HepG2 (cell line): ENCODE measurements at regions not wholly inside any gene's neighbourhood (a gene's known extent, or its start where the extent isn't known, plus 50 kb on each side); places are given as distances from the start of the nearest gene placed in this dataset.

Experiments
- CENPT ChIP-seq: sonication (generic); formaldehyde crosslinking; IDR thresholded peaks from 2 replicates; pipeline ENCODE4 v1.8.0; 2022; ENCODE audit warnings: low read depth, mild to moderate bottlenecking, moderate library complexity, missing genetic modification reagents
- NCOA1 ChIP-seq: sonication (generic); formaldehyde crosslinking; IDR thresholded peaks from 2 replicates; pipeline ENCODE4 v1.9.0; 2021; ENCODE audit warnings: missing genetic modification reagents
- PCBP1 ChIP-seq: fragments of 200-400 bp; formaldehyde crosslinking; IDR thresholded peaks from 2 replicates; pipeline ENCODE4 v1.6.1; 2017; ENCODE audit warnings: mild to moderate bottlenecking, low read depth, low read length, borderline replicate concordance
- SALL2 ChIP-seq: sonication (generic); formaldehyde crosslinking; IDR thresholded peaks from 2 replicates; pipeline ENCODE4 v1.8.1; 2023; ENCODE audit warnings: mild to moderate bottlenecking, missing genetic modification reagents, inconsistent platforms
- SCMH1 ChIP-seq: sonication (generic); formaldehyde crosslinking; IDR thresholded peaks from 2 replicates; pipeline ENCODE4 v1.9.0; 2021; ENCODE audit warnings: missing genetic modification reagents, mild to moderate bottlenecking, borderline replicate concordance
- SMAD9 ChIP-seq: sonication (generic); formaldehyde crosslinking; IDR thresholded peaks from 2 replicates; pipeline ENCODE4 v1.5.1; 2020; ENCODE audit warnings: mild to moderate bottlenecking, missing genetic modification reagents
- ZNF20 ChIP-seq: sonication (generic); formaldehyde crosslinking; IDR thresholded peaks from 2 replicates; pipeline ENCODE4 v1.4.0; 2020; ENCODE audit warnings: mild to moderate bottlenecking, moderate library complexity, missing genetic modification reagents
- ZNF446 ChIP-seq: sonication (generic); formaldehyde crosslinking; IDR thresholded peaks from 2 replicates; pipeline ENCODE4 v1.5.0; 2020; ENCODE audit warnings: mild to moderate bottlenecking, missing genetic modification reagents
- ZSCAN20 ChIP-seq: sonication (generic); formaldehyde crosslinking; IDR thresholded peaks from 2 replicates; pipeline ENCODE4 v1.4.0; 2020; ENCODE audit warnings: missing genetic modification reagents, mild to moderate bottlenecking, borderline replicate concordance
- ZSCAN30 ChIP-seq: sonication (generic); formaldehyde crosslinking; IDR thresholded peaks from 2 replicates; pipeline ENCODE4 v1.5.0; 2020; ENCODE audit warnings: mild to moderate bottlenecking, missing genetic modification reagents
- TF ChIP-seq, protein P1 (sequence below): sonication (generic); formaldehyde crosslinking; IDR thresholded peaks from 2 replicates; pipeline ENCODE4 v1.4.0; 2020; ENCODE audit warnings: missing genetic modification reagents
- TF ChIP-seq, protein P2 (sequence below): sonication (generic); formaldehyde crosslinking; IDR thresholded peaks from 2 replicates; pipeline ENCODE4 v1.5.0; 2020; ENCODE audit warnings: mild to moderate bottlenecking, missing genetic modification reagents, borderline replicate concordance

DNA sequence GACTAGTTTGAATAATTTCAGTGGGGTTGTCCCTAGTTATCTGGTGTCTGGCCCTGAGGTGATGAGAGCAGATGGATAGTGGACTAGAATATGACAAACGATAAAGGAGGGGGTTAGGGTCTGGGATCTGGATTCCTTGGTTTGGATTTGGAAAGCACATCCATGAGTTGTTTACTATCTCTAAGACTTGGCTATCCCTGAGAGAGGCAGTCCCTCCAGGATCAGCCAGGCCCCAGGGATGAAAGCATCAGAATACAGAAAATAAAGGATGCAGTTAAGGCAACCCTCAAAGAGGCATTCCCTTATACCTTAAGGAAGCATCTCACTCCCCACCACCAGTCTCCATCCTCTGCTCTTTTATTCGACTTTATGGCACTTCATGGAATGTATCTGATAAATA is 230.7 kb downstream of the NHLRC3 start (continued):
- TF ChIP-seq ZNF446 (CRISPR knock-in tag) (no peak), ZSCAN30 (CRISPR knock-in tag) (no peak), CENPT (no peak), PCBP1 (no peak), SCMH1 (no peak), SALL2 (CRISPR knock-in tag) (no peak), SMAD9 (no peak), ZNF20 (no peak), NCOA1 (CRISPR knock-in tag) (no peak), ZSCAN20 (CRISPR knock-in tag) (no peak)
- TF ChIP-seq, protein P1, sequence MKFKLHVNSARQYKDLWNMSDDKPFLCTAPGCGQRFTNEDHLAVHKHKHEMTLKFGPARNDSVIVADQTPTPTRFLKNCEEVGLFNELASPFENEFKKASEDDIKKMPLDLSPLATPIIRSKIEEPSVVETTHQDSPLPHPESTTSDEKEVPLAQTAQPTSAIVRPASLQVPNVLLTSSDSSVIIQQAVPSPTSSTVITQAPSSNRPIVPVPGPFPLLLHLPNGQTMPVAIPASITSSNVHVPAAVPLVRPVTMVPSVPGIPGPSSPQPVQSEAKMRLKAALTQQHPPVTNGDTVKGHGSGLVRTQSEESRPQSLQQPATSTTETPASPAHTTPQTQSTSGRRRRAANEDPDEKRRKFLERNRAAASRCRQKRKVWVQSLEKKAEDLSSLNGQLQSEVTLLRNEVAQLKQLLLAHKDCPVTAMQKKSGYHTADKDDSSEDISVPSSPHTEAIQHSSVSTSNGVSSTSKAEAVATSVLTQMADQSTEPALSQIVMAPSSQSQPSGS (CRISPR knock-in tag) = no peak
- TF ChIP-seq, protein P2, sequence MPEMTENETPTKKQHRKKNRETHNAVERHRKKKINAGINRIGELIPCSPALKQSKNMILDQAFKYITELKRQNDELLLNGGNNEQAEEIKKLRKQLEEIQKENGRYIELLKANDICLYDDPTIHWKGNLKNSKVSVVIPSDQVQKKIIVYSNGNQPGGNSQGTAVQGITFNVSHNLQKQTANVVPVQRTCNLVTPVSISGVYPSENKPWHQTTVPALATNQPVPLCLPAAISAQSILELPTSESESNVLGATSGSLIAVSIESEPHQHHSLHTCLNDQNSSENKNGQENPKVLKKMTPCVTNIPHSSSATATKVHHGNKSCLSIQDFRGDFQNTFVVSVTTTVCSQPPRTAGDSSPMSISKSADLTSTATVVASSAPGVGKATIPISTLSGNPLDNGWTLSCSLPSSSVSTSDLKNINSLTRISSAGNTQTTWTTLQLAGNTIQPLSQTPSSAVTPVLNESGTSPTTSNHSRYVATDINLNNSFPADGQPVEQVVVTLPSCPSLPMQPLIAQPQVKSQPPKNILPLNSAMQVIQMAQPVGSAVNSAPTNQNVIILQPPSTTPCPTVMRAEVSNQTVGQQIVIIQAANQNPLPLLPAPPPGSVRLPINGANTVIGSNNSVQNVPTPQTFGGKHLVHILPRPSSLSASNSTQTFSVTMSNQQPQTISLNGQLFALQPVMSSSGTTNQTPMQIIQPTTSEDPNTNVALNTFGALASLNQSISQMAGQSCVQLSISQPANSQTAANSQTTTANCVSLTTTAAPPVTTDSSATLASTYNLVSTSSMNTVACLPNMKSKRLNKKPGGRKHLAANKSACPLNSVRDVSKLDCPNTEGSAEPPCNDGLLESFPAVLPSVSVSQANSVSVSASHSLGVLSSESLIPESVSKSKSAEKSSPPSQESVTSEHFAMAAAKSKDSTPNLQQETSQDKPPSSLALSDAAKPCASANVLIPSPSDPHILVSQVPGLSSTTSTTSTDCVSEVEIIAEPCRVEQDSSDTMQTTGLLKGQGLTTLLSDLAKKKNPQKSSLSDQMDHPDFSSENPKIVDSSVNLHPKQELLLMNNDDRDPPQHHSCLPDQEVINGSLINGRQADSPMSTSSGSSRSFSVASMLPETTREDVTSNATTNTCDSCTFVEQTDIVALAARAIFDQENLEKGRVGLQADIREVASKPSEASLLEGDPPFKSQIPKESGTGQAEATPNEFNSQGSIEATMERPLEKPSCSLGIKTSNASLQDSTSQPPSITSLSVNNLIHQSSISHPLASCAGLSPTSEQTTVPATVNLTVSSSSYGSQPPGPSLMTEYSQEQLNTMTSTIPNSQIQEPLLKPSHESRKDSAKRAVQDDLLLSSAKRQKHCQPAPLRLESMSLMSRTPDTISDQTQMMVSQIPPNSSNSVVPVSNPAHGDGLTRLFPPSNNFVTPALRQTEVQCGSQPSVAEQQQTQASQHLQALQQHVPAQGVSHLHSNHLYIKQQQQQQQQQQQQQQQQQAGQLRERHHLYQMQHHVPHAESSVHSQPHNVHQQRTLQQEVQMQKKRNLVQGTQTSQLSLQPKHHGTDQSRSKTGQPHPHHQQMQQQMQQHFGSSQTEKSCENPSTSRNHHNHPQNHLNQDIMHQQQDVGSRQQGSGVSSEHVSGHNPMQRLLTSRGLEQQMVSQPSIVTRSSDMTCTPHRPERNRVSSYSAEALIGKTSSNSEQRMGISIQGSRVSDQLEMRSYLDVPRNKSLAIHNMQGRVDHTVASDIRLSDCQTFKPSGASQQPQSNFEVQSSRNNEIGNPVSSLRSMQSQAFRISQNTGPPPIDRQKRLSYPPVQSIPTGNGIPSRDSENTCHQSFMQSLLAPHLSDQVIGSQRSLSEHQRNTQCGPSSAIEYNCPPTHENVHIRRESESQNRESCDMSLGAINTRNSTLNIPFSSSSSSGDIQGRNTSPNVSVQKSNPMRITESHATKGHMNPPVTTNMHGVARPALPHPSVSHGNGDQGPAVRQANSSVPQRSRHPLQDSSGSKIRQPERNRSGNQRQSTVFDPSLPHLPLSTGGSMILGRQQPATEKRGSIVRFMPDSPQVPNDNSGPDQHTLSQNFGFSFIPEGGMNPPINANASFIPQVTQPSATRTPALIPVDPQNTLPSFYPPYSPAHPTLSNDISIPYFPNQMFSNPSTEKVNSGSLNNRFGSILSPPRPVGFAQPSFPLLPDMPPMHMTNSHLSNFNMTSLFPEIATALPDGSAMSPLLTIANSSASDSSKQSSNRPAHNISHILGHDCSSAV (CRISPR knock-in tag) = no peak
